Activated B cell treated with CpG ODN at 0.5 μM for 24 hours (primary cell): ENCODE measurements at regions not wholly inside any gene's neighbourhood (a gene's known extent, or its start where the extent isn't known, plus 50 kb on each side); places are given as distances from the start of the nearest gene placed in this dataset.

Source experiments
- ATAC-seq: fragments of 200-7000 bp; cut with Tn5 transposase; one replicate; pipeline ENCODE4 v1.10.0; 2021; ENCODE audit warnings: low read depth, mild to moderate bottlenecking, moderate library complexity
- CTCF ChIA-PET: fragments of 350-600 bp; sonication (Branson Sonifier 250); formaldehyde crosslinking; loops from one replicate; lab custom pipeline; 2021; ENCODE audit warnings: antibody characterized with exemption; lab: Charles Lee
- POLR2A ChIA-PET: fragments of 350-600 bp; sonication (Branson Sonifier 250); formaldehyde crosslinking; loops from one replicate; lab custom pipeline; 2021; ENCODE audit warnings: antibody characterized with exemption; lab: Charles Lee
- DNase-seq: peaks from one replicate; pipeline ENCODE4 v3.0.0; 2022
- H3K27ac Mint-ChIP-seq: one replicate; pipeline ENCODE4 v1.8.0; 2020; ENCODE audit warnings: mixed read lengths
- H3K27me3 Mint-ChIP-seq: one replicate; pipeline ENCODE4 v1.8.0; 2021; ENCODE audit warnings: mixed read lengths
- H3K36me3 Mint-ChIP-seq: one replicate; pipeline ENCODE4 v1.8.0; 2021; ENCODE audit warnings: low read depth, mixed read lengths
- H3K4me1 Mint-ChIP-seq: one replicate; pipeline ENCODE4 v1.8.0; 2021; ENCODE audit warnings: mixed read lengths
- H3K4me3 Mint-ChIP-seq: one replicate; pipeline ENCODE4 v1.8.0; 2020; ENCODE audit warnings: mild to moderate bottlenecking, mixed read lengths
- H3K9me3 Mint-ChIP-seq: one replicate; pipeline ENCODE4 v1.8.0; 2020; ENCODE audit warnings: mixed read lengths
- intact Hi-C: fragments of 100-400 bp; cut with micrococcal nuclease; formaldehyde crosslinking; loops from one replicate; pipeline ENCODE4 v1.15.1; 2024
- TF ChIP-seq, protein P1 (sequence below): fragments of 200-600 bp; IDR thresholded peaks from one replicate; pipeline ENCODE4 v1.8.0; 2022; ENCODE audit warnings: antibody characterized with exemption, mild to moderate bottlenecking

DNA sequence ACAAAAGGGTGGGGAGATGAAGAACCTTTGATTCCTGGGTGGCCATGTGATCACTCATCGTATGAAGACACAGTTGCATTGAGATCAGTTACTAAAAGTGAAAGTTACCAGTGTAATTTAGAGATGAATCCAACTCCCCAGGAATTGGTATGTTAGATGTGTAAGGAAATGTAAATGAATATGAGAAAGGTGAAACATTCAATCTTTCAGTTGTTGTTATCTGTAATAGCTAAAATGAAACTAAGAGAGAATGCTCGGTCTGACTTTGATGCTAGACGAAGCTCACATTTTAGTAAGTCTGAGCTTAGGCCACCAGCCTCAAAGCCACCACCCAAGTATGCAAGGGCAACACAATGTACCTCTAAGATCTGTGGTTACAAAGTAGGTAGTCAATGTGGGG, 194.3 kb upstream of the POF1B start:
- Mint-ChIP-seq H3K4me3 (no peak overlapping the region), H3K36me3 (no peaks in the 10 kb centered on the region), H3K27me3 (no peaks in the 10 kb centered on the region), H3K9me3 (no peaks in the 10 kb centered on the region), H3K4me1 (no peaks in the 10 kb centered on the region), H3K27ac (no peak overlapping the region)
- TF ChIP-seq, protein P1, sequence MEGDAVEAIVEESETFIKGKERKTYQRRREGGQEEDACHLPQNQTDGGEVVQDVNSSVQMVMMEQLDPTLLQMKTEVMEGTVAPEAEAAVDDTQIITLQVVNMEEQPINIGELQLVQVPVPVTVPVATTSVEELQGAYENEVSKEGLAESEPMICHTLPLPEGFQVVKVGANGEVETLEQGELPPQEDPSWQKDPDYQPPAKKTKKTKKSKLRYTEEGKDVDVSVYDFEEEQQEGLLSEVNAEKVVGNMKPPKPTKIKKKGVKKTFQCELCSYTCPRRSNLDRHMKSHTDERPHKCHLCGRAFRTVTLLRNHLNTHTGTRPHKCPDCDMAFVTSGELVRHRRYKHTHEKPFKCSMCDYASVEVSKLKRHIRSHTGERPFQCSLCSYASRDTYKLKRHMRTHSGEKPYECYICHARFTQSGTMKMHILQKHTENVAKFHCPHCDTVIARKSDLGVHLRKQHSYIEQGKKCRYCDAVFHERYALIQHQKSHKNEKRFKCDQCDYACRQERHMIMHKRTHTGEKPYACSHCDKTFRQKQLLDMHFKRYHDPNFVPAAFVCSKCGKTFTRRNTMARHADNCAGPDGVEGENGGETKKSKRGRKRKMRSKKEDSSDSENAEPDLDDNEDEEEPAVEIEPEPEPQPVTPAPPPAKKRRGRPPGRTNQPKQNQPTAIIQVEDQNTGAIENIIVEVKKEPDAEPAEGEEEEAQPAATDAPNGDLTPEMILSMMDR: no peak
- no peak for ATAC-seq
- CTCF ChIA-PET: no interaction called here
- no peak for DNase-seq
- POLR2A ChIA-PET: no interaction called here
- intact Hi-C loops: no loop called here

DNA sequence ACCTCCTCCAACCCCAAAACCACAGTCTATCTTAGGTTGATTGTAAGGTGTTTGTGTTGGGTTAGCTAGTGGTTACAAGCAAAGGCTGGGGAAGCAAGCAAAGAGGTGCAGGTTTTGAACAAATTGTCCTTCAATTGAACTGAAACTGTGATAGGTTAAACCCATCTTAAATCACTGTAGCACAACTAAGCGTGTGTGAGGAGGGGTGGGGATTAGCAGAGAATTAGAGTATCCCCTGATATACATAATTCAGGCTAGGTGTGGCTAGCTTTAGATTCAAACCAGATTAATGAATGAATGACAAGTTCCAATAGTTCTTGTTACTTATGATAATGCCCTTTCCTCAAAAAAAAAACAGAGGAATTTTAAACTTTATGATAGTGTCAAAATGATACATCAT, 191.0 kb upstream of the POF1B start:
- Mint-ChIP-seq H3K36me3 (no peaks in the 10 kb centered on the region), H3K27ac (no peak overlapping the region), H3K4me1 (no peaks in the 10 kb centered on the region), H3K9me3 (no peaks in the 10 kb centered on the region), H3K27me3 (no peaks in the 10 kb centered on the region), H3K4me3 (no peak overlapping the region)
- ChIA-PET CTCF (no interaction called here), POLR2A (no interaction called here)
- DNase-seq (no peak), ATAC-seq (no peak)
- TF ChIP-seq, protein P1: no peak
- intact Hi-C loops: no loop called here

DNA sequence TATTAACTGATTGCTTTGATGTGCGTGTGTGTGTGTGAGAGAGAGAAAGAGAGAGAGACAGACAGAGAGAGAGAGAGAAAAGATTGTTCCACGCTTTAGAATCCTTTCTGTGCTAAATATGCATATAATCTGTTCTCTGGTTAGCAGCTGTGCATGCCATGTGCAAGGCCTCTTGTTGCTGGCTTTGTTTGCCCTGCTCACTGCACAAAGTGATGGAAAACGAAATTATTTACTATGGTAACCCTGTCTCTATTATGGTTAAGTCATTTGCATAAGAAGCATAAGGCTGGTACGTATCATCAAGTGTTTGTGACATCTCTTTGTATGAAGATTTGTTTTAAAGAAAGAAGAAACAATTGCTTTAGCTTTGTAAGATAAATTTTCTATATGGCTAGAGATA, 190.2 kb upstream of the POF1B start:
- no peak for DNase-seq
- Mint-ChIP-seq H3K9me3 (no peaks in the 10 kb centered on the region), H3K4me3 (no peak overlapping the region), H3K27ac (no peak overlapping the region), H3K4me1 (no peaks in the 10 kb centered on the region), H3K27me3 (no peaks in the 10 kb centered on the region), H3K36me3 (no peaks in the 10 kb centered on the region)
- TF ChIP-seq, protein P1: no peak
- ChIA-PET POLR2A (no interaction called here), CTCF (no interaction called here)
- ATAC-seq: no peak
- intact Hi-C loops: no loop called here

- Mint-ChIP-seq H3K27ac (no peak overlapping the region), H3K36me3 (no peaks in the 10 kb centered on the region), H3K9me3 (no peaks in the 10 kb centered on the region), H3K4me3 (no peak overlapping the region), H3K4me1 (no peaks in the 10 kb centered on the region), H3K27me3 (no peaks in the 10 kb centered on the region)
- intact Hi-C loops: no loop called here
- POLR2A ChIA-PET: no interaction called here
- ATAC-seq: no peak
- no peak for DNase-seq
- TF ChIP-seq, protein P1: no peak
- CTCF ChIA-PET: no interaction called here
Measured at GRCh38 chrX:85569096-85569495, 189.6 kb upstream of the POF1B start.

DNA sequence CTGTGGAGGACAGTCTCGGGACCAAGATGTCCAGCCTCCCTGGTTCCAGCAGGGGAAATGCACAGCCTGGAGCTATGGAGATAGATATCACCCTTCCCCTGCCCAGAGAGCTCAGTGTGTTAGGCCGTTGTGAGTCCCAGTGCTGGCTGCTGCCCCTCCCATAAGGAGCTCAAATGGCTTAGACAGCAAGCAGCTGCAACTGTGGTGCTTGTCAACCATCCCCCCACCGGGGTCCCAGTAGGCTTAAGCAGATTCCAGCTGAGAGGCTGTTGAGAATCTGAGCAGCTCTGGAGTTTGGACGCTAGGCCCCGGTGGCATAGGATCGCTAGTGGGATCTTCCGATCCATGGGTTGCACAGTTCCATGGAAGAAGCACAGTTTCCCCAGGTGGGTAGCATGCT, 181.8 kb upstream of the POF1B start:
- Mint-ChIP-seq H3K27ac (no peak overlapping the region), H3K4me1 (no peaks in the 10 kb centered on the region), H3K4me3 (no peak overlapping the region), H3K36me3 (no peaks in the 10 kb centered on the region), H3K9me3 (no peaks in the 10 kb centered on the region), H3K27me3 (no peaks in the 10 kb centered on the region)
- ATAC-seq (no peak), DNase-seq (no peak)
- TF ChIP-seq, protein P1: no peak
- ChIA-PET CTCF (no interaction called here), POLR2A (no interaction called here)
- intact Hi-C loops: no loop called here
